ENCODE measurements at regions not wholly inside any gene's neighbourhood (a gene's known extent, or its start where the extent isn't known, plus 50 kb on each side); places are given as distances from the start of the nearest gene placed in this dataset.

DNA sequence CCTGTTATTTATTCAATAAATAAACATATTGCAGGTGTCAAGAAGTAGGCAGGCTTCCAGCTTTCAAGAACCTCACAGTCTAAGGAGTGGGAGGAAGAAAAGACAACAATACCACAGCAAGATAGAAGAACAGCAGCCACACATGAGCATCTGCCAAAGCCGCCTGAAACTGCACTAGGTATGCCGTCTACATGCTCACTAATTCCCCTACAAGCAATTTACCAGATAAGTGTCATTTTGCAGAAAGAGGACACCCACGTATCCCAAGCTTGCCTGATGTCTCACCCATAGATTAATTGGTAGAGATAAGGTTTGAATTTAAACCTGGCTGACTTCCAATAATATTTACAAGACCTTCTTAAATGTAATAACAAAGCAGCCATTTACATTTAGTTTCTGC, 439.4 kb upstream of the CPEB2 start:
- no peaks in the 10 kb centered on the region for H3K4me1 ChIP-seq
- DNase-seq (no peak), ATAC-seq (no peak)
- H3K4me3 ChIP-seq = no peak overlapping the region
- H3K27ac ChIP-seq = no peak overlapping the region
- H3K9me3 ChIP-seq = no peaks in the 10 kb centered on the region
- H3K27me3 ChIP-seq = no peaks in the 10 kb centered on the region
- TF ChIP-seq, protein P1, sequence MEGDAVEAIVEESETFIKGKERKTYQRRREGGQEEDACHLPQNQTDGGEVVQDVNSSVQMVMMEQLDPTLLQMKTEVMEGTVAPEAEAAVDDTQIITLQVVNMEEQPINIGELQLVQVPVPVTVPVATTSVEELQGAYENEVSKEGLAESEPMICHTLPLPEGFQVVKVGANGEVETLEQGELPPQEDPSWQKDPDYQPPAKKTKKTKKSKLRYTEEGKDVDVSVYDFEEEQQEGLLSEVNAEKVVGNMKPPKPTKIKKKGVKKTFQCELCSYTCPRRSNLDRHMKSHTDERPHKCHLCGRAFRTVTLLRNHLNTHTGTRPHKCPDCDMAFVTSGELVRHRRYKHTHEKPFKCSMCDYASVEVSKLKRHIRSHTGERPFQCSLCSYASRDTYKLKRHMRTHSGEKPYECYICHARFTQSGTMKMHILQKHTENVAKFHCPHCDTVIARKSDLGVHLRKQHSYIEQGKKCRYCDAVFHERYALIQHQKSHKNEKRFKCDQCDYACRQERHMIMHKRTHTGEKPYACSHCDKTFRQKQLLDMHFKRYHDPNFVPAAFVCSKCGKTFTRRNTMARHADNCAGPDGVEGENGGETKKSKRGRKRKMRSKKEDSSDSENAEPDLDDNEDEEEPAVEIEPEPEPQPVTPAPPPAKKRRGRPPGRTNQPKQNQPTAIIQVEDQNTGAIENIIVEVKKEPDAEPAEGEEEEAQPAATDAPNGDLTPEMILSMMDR (IDR thresholded peaks at IDR 0.05 in 4 of 5, conservative IDR thresholded peaks at IDR 0.05 in 1 of 5) = no peak
- TF ChIP-seq POLR2A (IDR thresholded peaks at IDR 0.05) = no peak
- in situ Hi-C loops (cut with MboI; ENCODE audit: low sequenced_read_pairs in 4 of 4) = no loop called here
- intact Hi-C loops (cut with DNase I; ENCODE audit: low total_unique reads) = no loop called here
- H3K36me3 ChIP-seq = no peaks in the 10 kb centered on the region

- Histone ChIP-seq H3K9me3 (no peaks in the 10 kb centered on the region), H3K4me3 (no peak overlapping the region), H3K27ac (no peak overlapping the region), H3K36me3 (no peaks in the 10 kb centered on the region), H3K4me1 (no peaks in the 10 kb centered on the region), H3K27me3 (no peaks in the 10 kb centered on the region)
- intact Hi-C loops (cut with DNase I; ENCODE audit: low total_unique reads) (no loop called here), in situ Hi-C loops (cut with MboI; ENCODE audit: low sequenced_read_pairs in 4 of 4) (no loop called here)
- no peak for DNase-seq
- no peak for TF ChIP-seq POLR2A (IDR thresholded peaks at IDR 0.05)
- TF ChIP-seq, protein P1 (IDR thresholded peaks at IDR 0.05 in 4 of 5, conservative IDR thresholded peaks at IDR 0.05 in 1 of 5) = no peak
- no peak for ATAC-seq
Measured at GRCh38 chr4:14564281-14564680, 438.0 kb upstream of the CPEB2 start.

DNA sequence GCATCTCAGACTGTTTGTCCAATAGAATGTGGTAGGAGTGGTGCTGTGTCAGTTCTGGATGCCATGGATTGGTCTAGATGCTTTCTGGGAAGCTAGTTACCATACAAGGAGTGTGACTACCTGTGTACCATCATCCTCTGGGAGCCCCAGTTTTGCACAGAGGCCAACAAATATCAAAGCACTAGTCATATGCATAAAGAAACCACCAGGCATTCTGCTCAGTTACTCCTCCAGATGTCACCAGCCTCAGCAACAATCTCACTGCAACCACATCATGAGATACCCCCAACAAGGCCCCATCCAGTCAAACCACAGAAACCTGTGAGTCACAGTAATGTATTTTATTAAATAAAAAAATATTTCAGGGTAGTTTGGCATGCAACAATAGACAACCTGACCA, 435.8 kb upstream of the CPEB2 start:
- H3K36me3 ChIP-seq = no peaks in the 10 kb centered on the region
- H3K27ac ChIP-seq = no peak overlapping the region
- in situ Hi-C loops (cut with MboI; ENCODE audit: low sequenced_read_pairs in 4 of 4) = no loop called here
- no peaks in the 10 kb centered on the region for H3K9me3 ChIP-seq
- no peak for TF ChIP-seq POLR2A (IDR thresholded peaks at IDR 0.05)
- TF ChIP-seq, protein P1 (IDR thresholded peaks at IDR 0.05 in 4 of 5, conservative IDR thresholded peaks at IDR 0.05 in 1 of 5) = no peak
- H3K4me3 ChIP-seq = no peak overlapping the region
- no peak for DNase-seq
- H3K27me3 ChIP-seq = no peaks in the 10 kb centered on the region
- intact Hi-C loops (cut with DNase I; ENCODE audit: low total_unique reads) = no loop called here
- no peaks in the 10 kb centered on the region for H3K4me1 ChIP-seq
- ATAC-seq = no peak

GRCh38 chr4:14568351-14568750, 433.9 kb upstream of the CPEB2 start:
- DNase-seq (no peak), ATAC-seq (no peak)
- no peak overlapping the region for H3K27ac ChIP-seq
- in situ Hi-C loops (cut with MboI; ENCODE audit: low sequenced_read_pairs in 4 of 4) (no loop called here), intact Hi-C loops (cut with DNase I; ENCODE audit: low total_unique reads) (no loop called here)
- TF ChIP-seq, protein P1 (IDR thresholded peaks at IDR 0.05 in 4 of 5, conservative IDR thresholded peaks at IDR 0.05 in 1 of 5) = no peak
- TF ChIP-seq POLR2A (IDR thresholded peaks at IDR 0.05) = no peak
- H3K36me3 ChIP-seq = no peaks in the 10 kb centered on the region
- H3K4me3 ChIP-seq = no peak overlapping the region
- H3K4me1 ChIP-seq = no peaks in the 10 kb centered on the region
- H3K9me3 ChIP-seq = no peaks in the 10 kb centered on the region
- H3K27me3 ChIP-seq = no peaks in the 10 kb centered on the region

- intact Hi-C loops (cut with DNase I; ENCODE audit: low total_unique reads) = no loop called here
- ATAC-seq = no peak
- no peaks in the 10 kb centered on the region for H3K9me3 ChIP-seq
Measured at GRCh38 chr4:14575289-14575688, 427.0 kb upstream of the CPEB2 start.

More at GRCh38 chr4:14575289-14575688, 427.0 kb upstream of the CPEB2 start:
- Histone ChIP-seq H3K4me1 (no peaks in the 10 kb centered on the region), H3K27ac (no peak overlapping the region), H3K27me3 (no peaks in the 10 kb centered on the region), H3K4me3 (no peak overlapping the region), H3K36me3 (no peaks in the 10 kb centered on the region)
- in situ Hi-C loops (cut with MboI; ENCODE audit: low sequenced_read_pairs in 4 of 4) = no loop called here
- TF ChIP-seq POLR2A (IDR thresholded peaks at IDR 0.05) = no peak
- TF ChIP-seq, protein P1 (IDR thresholded peaks at IDR 0.05 in 4 of 5, conservative IDR thresholded peaks at IDR 0.05 in 1 of 5) = no peak
- no peak for DNase-seq

Data from gastrocnemius medialis (tissue), 4 donors.